ENCODE measurements at regions not wholly inside any gene's neighbourhood (a gene's known extent, or its start where the extent isn't known, plus 50 kb on each side); places are given as distances from the start of the nearest gene placed in this dataset.
A peak's percentile ranks its signal among the peaks of the same experiment; 100 is the strongest.
"Not testable (repeated sequence)": the region's sequence is repeated elsewhere in the genome, so short reads cannot be mapped to it uniquely, and the experiment has no call there.

- POLR2A ChIA-PET (ENCODE audit: low non-redundant PET) = no interaction called here
- no peaks in the 10 kb centered on the region for H3K36me3 ChIP-seq (ENCODE audit: insufficient read depth, low read length, poor library complexity, severe bottlenecking)
- no peaks in the 10 kb centered on the region for H3K9me3 ChIP-seq (ENCODE audit: low read depth, low read length, poor library complexity, severe bottlenecking)
- no peaks in the 10 kb centered on the region for H3K4me1 ChIP-seq (ENCODE audit: insufficient read depth, low read length, poor library complexity, severe bottlenecking)
- no peak overlapping the region for H3K4me3 ChIP-seq (ENCODE audit: low read depth, low read length, poor library complexity, severe bottlenecking)
- intact Hi-C loops (cut with micrococcal nuclease; ENCODE audit: unreplicated experiment) = no loop called here
- no peak overlapping the region for H3K27ac ChIP-seq (ENCODE audit: low read depth, low read length, poor library complexity, severe bottlenecking)
- no peaks in the 10 kb centered on the region for H3K27me3 ChIP-seq (replicated peaks; ENCODE audit: insufficient read depth, low read depth, low read length, poor library complexity)
- no peak for TF ChIP-seq EZH2 (IDR thresholded peaks at IDR 0.05; ENCODE audit: borderline replicate concordance, low read depth, low read length, poor library complexity, severe bottlenecking)
- TF ChIP-seq, protein P1, sequence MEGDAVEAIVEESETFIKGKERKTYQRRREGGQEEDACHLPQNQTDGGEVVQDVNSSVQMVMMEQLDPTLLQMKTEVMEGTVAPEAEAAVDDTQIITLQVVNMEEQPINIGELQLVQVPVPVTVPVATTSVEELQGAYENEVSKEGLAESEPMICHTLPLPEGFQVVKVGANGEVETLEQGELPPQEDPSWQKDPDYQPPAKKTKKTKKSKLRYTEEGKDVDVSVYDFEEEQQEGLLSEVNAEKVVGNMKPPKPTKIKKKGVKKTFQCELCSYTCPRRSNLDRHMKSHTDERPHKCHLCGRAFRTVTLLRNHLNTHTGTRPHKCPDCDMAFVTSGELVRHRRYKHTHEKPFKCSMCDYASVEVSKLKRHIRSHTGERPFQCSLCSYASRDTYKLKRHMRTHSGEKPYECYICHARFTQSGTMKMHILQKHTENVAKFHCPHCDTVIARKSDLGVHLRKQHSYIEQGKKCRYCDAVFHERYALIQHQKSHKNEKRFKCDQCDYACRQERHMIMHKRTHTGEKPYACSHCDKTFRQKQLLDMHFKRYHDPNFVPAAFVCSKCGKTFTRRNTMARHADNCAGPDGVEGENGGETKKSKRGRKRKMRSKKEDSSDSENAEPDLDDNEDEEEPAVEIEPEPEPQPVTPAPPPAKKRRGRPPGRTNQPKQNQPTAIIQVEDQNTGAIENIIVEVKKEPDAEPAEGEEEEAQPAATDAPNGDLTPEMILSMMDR (conservative IDR thresholded peaks at IDR 0.05; ENCODE audit: low read depth, low read length) = peak; percentile 35
- BruUV-seq (replicated peaks) = no TSS peak
- no peak for DNase-seq (ENCODE audit: low spot score)
- CTCF ChIA-PET = no interaction called here
Observed at GRCh38 chr7:69211739-69212138, 386.5 kb upstream of the AUTS2 start.

DNA sequence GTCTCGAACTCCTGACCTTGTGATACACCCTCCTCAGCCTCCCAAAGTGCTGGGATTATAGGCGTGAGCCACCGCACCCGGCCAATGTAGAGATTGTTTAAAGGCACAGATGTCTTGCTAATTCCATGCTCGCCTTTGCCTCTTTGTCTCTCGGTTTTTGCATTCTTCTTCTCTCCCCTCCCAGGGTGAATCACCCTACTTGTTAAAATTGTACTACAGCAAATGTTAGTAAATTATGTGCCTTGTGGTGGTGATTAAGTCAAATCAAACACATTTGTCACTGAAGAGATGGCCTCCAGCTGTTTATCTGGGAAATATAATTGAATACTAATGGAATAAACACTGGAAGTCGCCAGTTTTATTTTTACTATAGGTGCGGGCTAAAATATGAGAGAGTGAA is 384.4 kb upstream of the AUTS2 start:
- peak; percentile 14 for DNase-seq (ENCODE audit: low spot score)
- BruUV-seq (replicated peaks) = no TSS peak
- Histone ChIP-seq H3K36me3 (ENCODE audit: insufficient read depth, low read length, poor library complexity, severe bottlenecking) (no peaks in the 10 kb centered on the region), H3K4me1 (ENCODE audit: insufficient read depth, low read length, poor library complexity, severe bottlenecking) (no peaks in the 10 kb centered on the region), H3K27me3 (replicated peaks; ENCODE audit: insufficient read depth, low read depth, low read length, poor library complexity) (no peaks in the 10 kb centered on the region), H3K27ac (ENCODE audit: low read depth, low read length, poor library complexity, severe bottlenecking) (no peak overlapping the region), H3K9me3 (ENCODE audit: low read depth, low read length, poor library complexity, severe bottlenecking) (no peaks in the 10 kb centered on the region), H3K4me3 (ENCODE audit: low read depth, low read length, poor library complexity, severe bottlenecking) (no peak overlapping the region)
- ChIA-PET CTCF (no interaction called here), POLR2A (ENCODE audit: low non-redundant PET) (no interaction called here)
- no peak for TF ChIP-seq EZH2 (IDR thresholded peaks at IDR 0.05; ENCODE audit: borderline replicate concordance, low read depth, low read length, poor library complexity, severe bottlenecking)
- TF ChIP-seq, protein P1 (conservative IDR thresholded peaks at IDR 0.05; ENCODE audit: low read depth, low read length) = no peak
- intact Hi-C loops (cut with micrococcal nuclease; ENCODE audit: unreplicated experiment) = no loop called here

DNA sequence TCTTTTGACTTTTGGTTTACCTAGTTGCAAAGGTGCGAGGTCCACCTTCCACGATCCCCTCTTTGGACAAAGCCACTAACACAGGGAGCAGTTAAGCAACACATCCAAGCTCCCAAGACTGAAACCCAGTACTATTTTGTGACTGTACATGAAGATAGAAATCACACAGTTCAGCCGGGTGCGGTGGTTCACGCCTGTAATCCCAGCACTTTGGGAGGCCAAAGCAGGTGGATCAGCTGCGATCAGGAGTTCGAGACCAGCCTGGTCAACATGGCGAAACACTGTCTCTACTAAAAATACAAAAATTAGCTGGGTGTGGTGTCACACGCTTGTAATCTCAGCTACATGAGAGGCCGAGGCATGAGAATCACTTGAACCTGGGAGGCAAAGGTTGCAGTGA is 382.8 kb upstream of the AUTS2 start:
- H3K27ac ChIP-seq (ENCODE audit: low read depth, low read length, poor library complexity, severe bottlenecking); H3K4me3 ChIP-seq (ENCODE audit: low read depth, low read length, poor library complexity, severe bottlenecking); intact Hi-C loops (cut with micrococcal nuclease; ENCODE audit: unreplicated experiment); CTCF ChIA-PET; DNase-seq (ENCODE audit: low spot score); POLR2A ChIA-PET (ENCODE audit: low non-redundant PET); H3K4me1 ChIP-seq (ENCODE audit: insufficient read depth, low read length, poor library complexity, severe bottlenecking); H3K27me3 ChIP-seq (replicated peaks; ENCODE audit: insufficient read depth, low read depth, low read length, poor library complexity); H3K9me3 ChIP-seq (ENCODE audit: low read depth, low read length, poor library complexity, severe bottlenecking); H3K36me3 ChIP-seq (ENCODE audit: insufficient read depth, low read length, poor library complexity, severe bottlenecking); BruUV-seq (replicated peaks): not testable (repeated sequence)

- ChIA-PET CTCF (no interaction called here), POLR2A (ENCODE audit: low non-redundant PET) (no interaction called here)
- TF ChIP-seq, protein P1 (conservative IDR thresholded peaks at IDR 0.05; ENCODE audit: low read depth, low read length) = no peak
- no peak for TF ChIP-seq EZH2 (IDR thresholded peaks at IDR 0.05; ENCODE audit: borderline replicate concordance, low read depth, low read length, poor library complexity, severe bottlenecking)
Observed at GRCh38 chr7:69217516-69218350, 380.5 kb upstream of the AUTS2 start.

More at GRCh38 chr7:69217516-69218350, 380.5 kb upstream of the AUTS2 start:
- Histone ChIP-seq H3K4me1 (ENCODE audit: insufficient read depth, low read length, poor library complexity, severe bottlenecking) (no peaks in the 10 kb centered on the region), H3K4me3 (ENCODE audit: low read depth, low read length, poor library complexity, severe bottlenecking) (no peak overlapping the region), H3K9me3 (ENCODE audit: low read depth, low read length, poor library complexity, severe bottlenecking) (no peaks in the 10 kb centered on the region), H3K36me3 (ENCODE audit: insufficient read depth, low read length, poor library complexity, severe bottlenecking) (no peaks in the 10 kb centered on the region), H3K27ac (ENCODE audit: low read depth, low read length, poor library complexity, severe bottlenecking) (no peak overlapping the region), H3K27me3 (replicated peaks; ENCODE audit: insufficient read depth, low read depth, low read length, poor library complexity) (no peaks in the 10 kb centered on the region)
- intact Hi-C loops (cut with micrococcal nuclease; ENCODE audit: unreplicated experiment) = no loop called here
- no TSS peak for BruUV-seq (replicated peaks)
- no peak for DNase-seq (ENCODE audit: low spot score)

All from A673 (cell line).